D721Med (cell line): ENCODE measurements at regions not wholly inside any gene's neighbourhood (a gene's known extent, or its start where the extent isn't known, plus 50 kb on each side); places are given as distances from the start of the nearest gene placed in this dataset.

Source experiments
- DNase-seq: peaks from one replicate; pipeline ENCODE4 v3.0.0; 2011; ENCODE audit warnings: low spot score; ENCODE audit not compliant: insufficient read length
- FAIRE-seq: peaks from 2 replicates; lab custom pipeline; 2011; peaks lifted over from hg19 to GRCh38; lab: Jason Lieb, UNC
- CTCF ChIP-seq: IDR thresholded peaks from 2 replicates; pipeline ENCODE4 v1.5.1; 2012; ENCODE audit warnings: mild to moderate bottlenecking, control low read depth; ENCODE audit not compliant: insufficient read depth; ENCODE audit errors: missing control alignments

DNA sequence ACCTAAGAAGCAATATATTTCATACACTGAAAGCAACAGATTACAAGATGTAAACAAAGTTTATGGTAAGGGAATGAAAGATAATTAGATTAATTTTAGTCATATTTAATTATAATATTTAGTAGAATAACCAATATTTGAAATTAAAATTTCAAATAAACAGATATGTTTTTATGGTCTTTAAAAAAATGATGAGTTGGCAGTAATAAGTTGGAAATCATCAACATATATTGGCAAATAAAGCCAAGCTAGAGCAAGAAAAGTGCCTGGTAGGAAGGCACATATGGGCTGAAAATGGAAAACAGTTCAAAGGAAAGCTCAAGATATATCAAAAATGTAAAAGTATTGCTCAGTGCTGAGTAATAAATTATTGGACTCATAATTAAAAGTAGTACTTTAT is 1274.0 kb downstream of the AMY1C start:
- TF ChIP-seq CTCF: no peak
- no peak for DNase-seq
- FAIRE-seq: no peak

- no peak for FAIRE-seq
- no peak for DNase-seq
- TF ChIP-seq CTCF: no peak
These were observed 1278.3 kb downstream of the AMY1C start for GRCh38 chr1:105027838-105028471.

- no peak for TF ChIP-seq CTCF
- DNase-seq (no peak), FAIRE-seq (no peak)
These were observed 1322.7 kb downstream of the AMY1C start for GRCh38 chr1:105072446-105072845.

DNA sequence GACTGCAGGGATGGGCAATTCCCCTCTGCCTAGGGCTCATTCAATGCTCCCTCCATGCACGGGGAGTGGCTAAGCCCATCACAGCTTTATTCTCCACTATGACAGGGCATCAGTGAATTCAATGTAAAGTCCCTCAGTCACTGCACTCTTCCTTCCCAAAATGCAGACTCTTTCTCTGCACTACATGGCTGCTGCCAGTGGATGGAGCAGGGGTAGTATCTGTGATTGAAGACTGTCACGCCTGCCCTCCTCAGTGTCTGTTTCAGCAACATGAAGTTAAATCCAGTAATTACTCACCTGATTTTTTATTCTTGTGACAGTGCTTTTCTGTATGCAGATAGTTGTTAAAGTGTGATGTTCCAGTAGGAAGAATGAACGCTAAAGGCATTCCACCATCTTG is 1323.2 kb downstream of the AMY1C start:
- no peak for DNase-seq
- FAIRE-seq: no peak
- TF ChIP-seq CTCF: no peak

DNA sequence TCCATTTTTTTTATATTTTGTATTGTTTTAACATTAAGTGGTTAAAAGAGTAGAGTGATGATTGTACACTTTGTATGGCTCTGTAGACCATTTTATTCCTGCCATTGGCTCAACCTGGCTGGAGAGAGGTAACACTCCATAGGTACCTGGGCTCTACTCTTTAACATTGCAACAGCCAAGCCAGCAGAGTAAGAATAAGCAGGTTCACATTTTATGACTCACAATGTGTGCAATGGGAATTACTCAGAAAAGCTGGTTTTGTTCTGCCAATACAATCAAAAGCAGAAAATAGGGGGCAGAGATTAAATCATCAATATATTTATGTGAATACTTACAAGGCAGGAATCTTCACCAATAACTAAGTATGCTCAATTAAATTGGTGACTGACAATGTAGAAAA is 1324.0 kb downstream of the AMY1C start:
- DNase-seq (no peak), FAIRE-seq (no peak)
- no peak for TF ChIP-seq CTCF

DNA sequence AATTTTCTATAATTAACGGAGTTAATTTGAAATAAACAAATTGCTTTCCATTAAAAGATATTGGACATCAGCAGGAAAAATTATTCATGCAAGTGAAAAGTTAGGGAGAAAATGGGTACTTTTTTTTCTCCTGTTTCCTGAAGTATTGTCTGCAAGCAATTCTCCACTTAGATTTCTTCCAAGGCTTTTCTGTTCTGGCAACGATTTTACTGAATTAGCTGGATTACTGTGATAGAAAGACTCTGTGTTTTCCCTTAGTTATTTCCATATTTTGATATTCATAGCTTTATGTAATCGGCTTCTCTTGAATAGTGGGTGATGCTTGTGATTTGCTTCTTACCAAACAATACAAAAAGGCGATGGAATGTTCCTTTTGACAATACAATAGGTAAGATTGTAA is 1333.9 kb downstream of the AMY1C start:
- FAIRE-seq: no peak

More for the DNA sequence above, 1333.9 kb downstream of the AMY1C start:
- no peak for DNase-seq
- TF ChIP-seq CTCF: no peak
